H7 (cell line): ENCODE measurements at regions not wholly inside any gene's neighbourhood (a gene's known extent, or its start where the extent isn't known, plus 50 kb on each side); places are given as distances from the start of the nearest gene placed in this dataset.
"Not testable (repeated sequence)": the region's sequence is repeated elsewhere in the genome, so short reads cannot be mapped to it uniquely, and the experiment has no call there.

Source experiments
- DNase-seq: peaks from one replicate; pipeline ENCODE4 v3.0.0; 2012
- H3K27me3 ChIP-seq: 2 replicates; pipeline ENCODE4 v1.6.0; 2011; ENCODE audit warnings: mild to moderate bottlenecking, low read length; ENCODE audit not compliant: control insufficient read depth, insufficient read depth
- H3K36me3 ChIP-seq: replicated peaks from 2 replicates; pipeline ENCODE4 v1.5.1; 2011; ENCODE audit warnings: low read length; ENCODE audit not compliant: control insufficient read depth, insufficient read depth
- H3K4me3 ChIP-seq: 2 replicates; pipeline ENCODE4 v1.5.1; 2011; ENCODE audit warnings: low read depth, mild to moderate bottlenecking, control low read depth, low read length, moderate library complexity; ENCODE audit not compliant: insufficient read depth

- Histone ChIP-seq H3K36me3 (no peaks in the 10 kb centered on the region), H3K4me3 (no peak overlapping the region), H3K27me3 (no peaks in the 10 kb centered on the region)
- no peak for DNase-seq
Measured at GRCh38 chr12:94841904-94842610, 161.4 kb downstream of the NDUFA12 start.

GRCh38 chr12:94841177-94841576 lies 162.3 kb downstream of the NDUFA12 start:
- H3K4me3 ChIP-seq: no peak overlapping the region
- no peak for DNase-seq
- no peaks in the 10 kb centered on the region for H3K36me3 ChIP-seq
- H3K27me3 ChIP-seq: no peaks in the 10 kb centered on the region

DNA sequence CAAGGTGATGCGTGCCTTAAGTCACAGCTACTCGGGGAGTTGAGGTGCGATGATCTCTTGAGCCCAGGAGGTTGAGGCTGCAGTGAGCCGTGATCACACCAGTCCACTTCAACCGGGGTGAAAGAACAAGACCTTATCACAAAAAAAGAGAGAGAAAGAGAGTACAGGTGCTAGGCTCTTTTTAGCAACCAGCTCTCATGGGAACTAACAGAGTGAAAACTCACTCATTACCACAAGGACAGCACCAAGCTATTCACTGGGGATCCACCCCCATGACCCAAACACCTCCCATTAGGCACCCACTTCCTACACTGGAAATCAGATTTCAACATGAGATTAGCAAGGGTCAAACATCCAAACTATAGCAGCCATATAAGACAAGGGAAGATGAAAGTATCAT lies 164.2 kb downstream of the NDUFA12 start:
- Histone ChIP-seq H3K27me3 (no peaks in the 10 kb centered on the region), H3K36me3 (no peaks in the 10 kb centered on the region), H3K4me3 (no peak overlapping the region)
- no peak for DNase-seq

- not testable (repeated sequence) for H3K27me3 ChIP-seq, DNase-seq, H3K36me3 ChIP-seq, H3K4me3 ChIP-seq
Measured at GRCh38 chr12:94836952-94837670, 166.4 kb downstream of the NDUFA12 start.

GRCh38 chr12:94834036-94834625 lies 169.4 kb downstream of the NDUFA12 start:
- Histone ChIP-seq H3K27me3 (no peaks in the 10 kb centered on the region), H3K4me3 (no peak overlapping the region), H3K36me3 (no peaks in the 10 kb centered on the region)
- no peak for DNase-seq

DNA sequence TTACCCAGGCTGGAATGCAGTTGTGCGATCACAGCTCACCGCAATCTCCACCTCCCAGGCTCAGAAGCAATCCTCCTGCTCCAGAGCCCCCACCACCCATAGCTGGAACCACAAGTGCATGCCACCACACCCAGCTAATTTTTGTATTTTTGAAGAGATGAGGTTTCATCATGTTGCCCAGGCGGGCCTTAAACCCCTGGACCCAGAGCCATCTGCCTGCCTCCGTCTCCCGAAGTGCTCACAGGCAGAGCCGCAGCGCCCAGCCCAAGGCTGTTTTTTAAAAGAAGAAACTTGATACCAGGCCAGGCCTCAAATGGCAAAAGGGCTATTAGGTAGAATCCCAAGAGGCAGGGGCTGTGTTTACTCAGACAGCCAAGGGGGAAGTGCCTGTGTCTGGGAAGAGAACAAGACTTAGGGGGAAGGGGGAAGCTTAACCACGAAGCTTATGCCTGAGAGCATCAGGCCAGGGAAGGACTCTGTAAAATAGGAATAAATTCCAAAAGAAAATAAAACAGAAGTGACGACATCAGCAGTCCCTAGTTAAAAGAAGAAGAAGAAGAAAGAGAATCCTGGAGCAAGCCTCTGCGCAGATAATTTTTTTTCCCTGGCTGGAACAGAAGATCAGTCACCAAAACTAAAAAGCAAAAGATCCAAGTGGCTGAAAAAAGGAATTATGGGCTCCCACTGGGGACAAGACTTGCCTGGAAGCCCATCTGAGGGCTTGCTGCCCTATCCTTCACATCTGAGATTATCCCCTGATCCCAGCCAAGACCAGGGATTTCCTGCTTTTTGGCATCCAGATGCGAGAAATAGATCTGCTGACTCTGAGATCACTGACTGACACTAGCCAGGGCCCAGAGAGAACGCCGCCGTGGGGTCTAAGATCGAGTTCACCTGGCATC lies 170.5 kb downstream of the NDUFA12 start:
- DNase-seq: peak; percentile 63
- Histone ChIP-seq H3K36me3 (no peaks in the 10 kb centered on the region), H3K4me3 (no peak overlapping the region), H3K27me3 (no peaks in the 10 kb centered on the region)

GRCh38 chr12:94832105-94832504 lies 171.4 kb downstream of the NDUFA12 start:
- Histone ChIP-seq H3K4me3 (no peak overlapping the region), H3K27me3 (no peaks in the 10 kb centered on the region), H3K36me3 (no peaks in the 10 kb centered on the region)
- no peak for DNase-seq

DNA sequence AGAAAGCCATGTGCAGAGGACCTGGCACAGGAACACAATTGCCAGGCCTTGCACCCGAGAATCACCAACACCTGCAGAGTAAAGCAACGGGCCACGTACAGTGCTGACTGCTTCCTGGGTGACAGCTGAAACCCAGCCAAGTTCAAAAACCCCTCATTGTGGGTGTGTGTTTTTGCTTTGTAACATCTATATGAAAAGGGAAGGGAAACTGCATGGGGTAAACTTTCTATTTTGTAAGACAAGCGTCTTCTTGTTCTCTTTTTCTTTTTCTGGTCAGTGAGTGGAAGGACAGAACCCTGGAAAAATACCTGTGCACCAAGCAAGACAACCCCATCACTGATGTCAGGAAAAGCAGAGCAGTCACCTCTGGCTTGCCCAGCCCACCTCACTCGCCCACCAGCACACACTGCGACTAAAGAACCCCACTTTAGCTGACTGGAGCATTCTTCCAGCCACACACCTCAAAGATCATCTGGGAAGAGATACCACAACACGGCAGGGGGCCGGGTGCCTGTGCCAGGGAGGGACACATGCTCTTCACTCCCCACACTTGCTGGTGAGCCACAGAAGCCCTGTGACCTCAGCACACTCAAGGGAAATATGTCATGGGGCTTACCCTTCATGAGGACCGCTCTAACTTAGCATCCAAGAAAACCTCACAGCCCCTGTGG lies 172.3 kb downstream of the NDUFA12 start:
- H3K4me3 ChIP-seq: no peak overlapping the region
- no peak for DNase-seq

DNA sequence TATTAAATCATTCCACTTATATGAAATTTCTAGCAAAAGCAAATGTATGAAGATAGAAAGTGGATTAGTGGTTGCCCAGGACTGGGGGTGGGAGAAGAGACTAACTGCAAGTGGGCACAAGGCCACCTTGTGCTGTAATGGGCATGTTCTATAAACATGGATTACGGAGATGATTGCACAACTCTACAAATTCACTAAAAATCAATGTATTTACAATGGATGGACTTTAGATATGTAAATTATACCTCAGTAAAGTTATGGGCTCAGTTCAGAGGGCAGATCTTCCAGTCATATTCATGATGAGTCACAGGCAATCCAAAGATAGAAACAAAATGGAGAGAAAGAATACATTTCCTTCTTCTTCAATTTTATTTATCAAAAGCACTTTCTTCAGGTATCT lies 173.9 kb downstream of the NDUFA12 start:
- Histone ChIP-seq H3K4me3 (no peak overlapping the region), H3K27me3 (no peaks in the 10 kb centered on the region), H3K36me3 (no peaks in the 10 kb centered on the region)
- no peak for DNase-seq

More for the DNA sequence above, 172.3 kb downstream of the NDUFA12 start:
- no peaks in the 10 kb centered on the region for H3K36me3 ChIP-seq
- no peaks in the 10 kb centered on the region for H3K27me3 ChIP-seq

- no peak for DNase-seq
- no peaks in the 10 kb centered on the region for H3K27me3 ChIP-seq
- H3K4me3 ChIP-seq: no peak overlapping the region
- H3K36me3 ChIP-seq: no peaks in the 10 kb centered on the region
Measured at GRCh38 chr12:94819011-94819410, 168.7 kb upstream of the TMCC3 start.

DNA sequence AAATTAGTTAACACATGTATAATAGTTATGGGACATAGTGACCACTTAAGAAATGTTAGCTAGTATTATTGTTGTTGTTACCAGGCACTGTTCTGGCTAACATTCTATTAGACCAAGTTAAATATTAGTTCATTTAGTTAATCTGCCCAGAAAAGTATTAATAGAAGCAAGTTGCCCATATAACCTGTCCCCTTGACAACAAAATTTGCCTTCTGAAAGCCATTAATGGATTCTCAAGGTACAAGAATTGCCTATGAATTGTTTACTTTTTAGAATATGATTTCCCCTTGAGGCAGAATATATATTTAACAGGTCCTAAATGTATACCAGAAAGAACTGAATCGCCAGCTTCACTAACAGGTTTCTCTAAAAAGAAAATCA lies 167.3 kb upstream of the TMCC3 start:
- no peak overlapping the region for H3K4me3 ChIP-seq
- no peaks in the 10 kb centered on the region for H3K36me3 ChIP-seq
- DNase-seq: no peak
- no peaks in the 10 kb centered on the region for H3K27me3 ChIP-seq

GRCh38 chr12:94817201-94817600 lies 166.8 kb upstream of the TMCC3 start:
- not testable (repeated sequence) for H3K27me3 ChIP-seq, H3K4me3 ChIP-seq, DNase-seq, H3K36me3 ChIP-seq

DNA sequence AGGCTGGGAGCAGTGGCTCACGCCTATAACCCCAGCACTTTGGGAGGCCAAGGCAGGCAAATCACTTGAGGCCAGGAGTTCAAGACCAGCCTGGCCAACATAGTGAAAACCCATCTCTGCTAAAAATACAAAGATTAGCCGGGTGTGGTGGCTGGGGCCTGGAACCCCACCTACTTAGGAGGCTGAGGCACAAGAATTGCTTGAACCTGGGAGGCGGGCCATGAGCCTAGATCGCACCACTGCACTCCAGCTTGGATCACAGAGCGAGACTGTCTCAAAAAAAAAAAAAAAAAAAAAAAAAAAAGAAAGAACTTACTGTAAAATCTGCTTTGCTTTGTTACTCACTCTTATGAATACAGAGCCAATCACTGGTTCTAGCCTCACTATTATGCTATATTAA lies 166.4 kb upstream of the TMCC3 start:
- not testable (repeated sequence) for H3K27me3 ChIP-seq, DNase-seq, H3K4me3 ChIP-seq

DNA sequence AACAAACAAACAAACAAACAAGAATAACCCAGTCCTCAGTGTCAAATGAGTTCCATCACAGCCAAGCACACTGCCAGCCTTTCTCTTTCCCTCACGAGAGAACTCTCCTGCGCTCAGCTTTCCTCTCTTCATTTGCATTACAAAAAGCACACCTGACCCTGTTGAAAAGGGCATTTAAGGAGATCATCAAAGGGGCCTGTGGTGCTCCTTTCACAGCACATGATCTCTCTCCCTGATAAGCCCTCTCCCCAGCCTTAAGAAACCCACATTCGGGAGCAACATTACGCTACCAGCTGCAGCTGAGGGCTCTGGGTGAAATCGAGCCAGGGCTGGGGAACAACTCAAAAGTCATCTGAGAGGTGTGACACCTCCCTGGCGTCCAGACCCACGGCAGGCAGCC lies 165.6 kb upstream of the TMCC3 start:
- DNase-seq: peak; percentile 71
- Histone ChIP-seq H3K4me3 (no peak overlapping the region), H3K27me3 (no peaks in the 10 kb centered on the region), H3K36me3 (no peaks in the 10 kb centered on the region)

More for the DNA sequence above, 166.4 kb upstream of the TMCC3 start:
- H3K36me3 ChIP-seq: not testable (repeated sequence)
